GM12891 (cell line): ENCODE measurements at regions not wholly inside any gene's neighbourhood (a gene's known extent, or its start where the extent isn't known, plus 50 kb on each side); places are given as distances from the start of the nearest gene placed in this dataset.
"Not testable (repeated sequence)": the region's sequence is repeated elsewhere in the genome, so short reads cannot be mapped to it uniquely, and the experiment has no call there.

ENCODE experiments used
- DNase-seq: peaks from one replicate; pipeline ENCODE4 v3.0.0; 2011; ENCODE audit warnings: low spot score; ENCODE audit not compliant: insufficient read length
- FAIRE-seq: peaks from 2 replicates; lab custom pipeline; 2011; peaks lifted over from hg19 to GRCh38; lab: Jason Lieb, UNC
- PAX5 ChIP-seq: IDR thresholded peaks from 2 replicates; pipeline ENCODE4 v1.6.1; 2011; ENCODE audit warnings: low read length, moderate library complexity, mild to moderate bottlenecking; ENCODE audit not compliant: insufficient read depth, severe bottlenecking
- POLR2A ChIP-seq: IDR thresholded peaks from 2 replicates; pipeline ENCODE4 v1.6.1; 2011; ENCODE audit warnings: low read depth, low read length, control low read depth
- POLR2AphosphoS5 ChIP-seq: IDR thresholded peaks from 2 replicates; pipeline ENCODE4 v1.6.1; 2011; ENCODE audit warnings: low read depth, low read length, control low read depth
- POU2F2 ChIP-seq: IDR thresholded peaks from 2 replicates; pipeline ENCODE4 v1.6.1; 2011; ENCODE audit warnings: low read depth, mild to moderate bottlenecking, control low read depth, low read length, moderate library complexity
- SPI1 ChIP-seq: IDR thresholded peaks from 2 replicates; pipeline ENCODE4 v1.6.1; 2011; ENCODE audit warnings: low read depth, low read length, control low read depth
- TAF1 ChIP-seq: IDR thresholded peaks from 2 replicates; pipeline ENCODE4 v1.6.1; 2011; ENCODE audit warnings: low read depth, low read length, control low read depth

DNA sequence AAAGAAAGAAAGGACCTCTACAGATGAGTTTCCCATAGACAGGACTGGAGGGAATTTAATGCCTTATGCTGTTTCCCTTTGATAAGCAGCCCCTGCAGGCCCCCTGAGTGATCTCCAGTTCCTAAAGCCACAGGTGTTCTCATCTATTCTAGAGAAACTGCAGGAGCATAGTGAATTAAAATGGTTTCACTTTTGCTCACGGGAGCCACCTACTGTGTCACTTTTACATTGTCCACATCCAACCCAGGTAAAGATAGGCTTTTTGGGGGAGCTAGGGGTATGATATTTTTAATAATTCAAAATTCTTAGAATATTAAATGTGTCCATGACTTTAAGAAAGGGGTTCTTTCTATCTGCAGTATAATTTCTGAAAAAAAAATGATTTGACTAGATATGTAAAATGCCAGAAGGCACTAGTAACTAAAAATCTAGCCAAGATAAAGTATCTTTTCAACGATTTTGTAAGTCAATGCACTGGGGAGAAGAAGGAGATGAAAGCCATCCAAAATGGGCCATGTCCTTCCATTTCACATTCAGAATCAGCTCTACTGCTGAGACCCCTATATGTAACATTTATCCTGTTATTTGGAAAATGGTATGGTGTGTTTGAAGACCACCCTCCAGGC lies 267.3 kb upstream of the DUSP10 start:
- DNase-seq, result no peak
- FAIRE-seq, result peak; percentile 16

DNA sequence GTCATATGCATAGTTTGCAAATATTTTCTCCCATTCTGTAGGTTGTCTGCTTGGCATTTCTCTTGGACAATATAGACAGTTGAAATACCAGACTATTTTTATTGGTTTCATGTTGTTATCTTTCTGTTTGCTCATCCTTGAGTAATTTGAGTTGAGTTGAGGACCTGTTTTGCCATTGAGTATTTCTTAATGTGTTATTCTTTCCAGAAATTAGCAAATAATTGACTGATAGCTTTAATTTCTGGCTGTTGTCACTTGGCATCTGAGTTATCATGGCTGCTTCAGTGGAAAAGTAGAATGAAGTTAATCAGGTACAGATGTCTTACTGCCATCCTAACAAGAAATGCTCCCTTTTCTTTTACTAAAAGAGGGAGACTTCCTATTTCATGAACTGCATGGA lies 264.8 kb upstream of the DUSP10 start:
- FAIRE-seq, result no peak
- TF ChIP-seq SPI1 (no peak), POLR2A (no peak), POLR2AphosphoS5 (no peak), PAX5 (no peak), POU2F2 (no peak), TAF1 (no peak)
- DNase-seq, result no peak

More for the DNA sequence above, 267.3 kb upstream of the DUSP10 start:
- TF ChIP-seq TAF1 (no peak), POLR2AphosphoS5 (no peak), PAX5 (no peak), POU2F2 (no peak), POLR2A (no peak), SPI1 (no peak)

DNA sequence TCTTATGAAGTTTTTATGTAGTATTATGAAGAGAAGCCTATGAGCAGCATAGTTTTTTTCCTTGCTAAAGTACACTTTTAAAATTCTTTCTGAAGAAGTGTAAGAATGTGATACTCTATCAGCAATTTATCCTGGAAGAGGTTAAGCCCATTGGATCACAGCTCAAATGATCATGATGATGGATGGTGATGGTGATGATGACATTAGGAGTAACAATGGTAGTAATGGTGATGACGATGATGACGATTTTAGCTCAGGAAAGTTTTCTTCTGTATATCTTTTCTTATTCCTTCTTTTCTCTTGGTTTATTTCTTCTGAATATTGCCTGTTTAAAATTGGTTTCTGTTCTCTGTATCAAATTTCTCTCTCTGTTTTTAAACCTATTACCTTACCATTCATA lies 262.9 kb upstream of the DUSP10 start:
- TF ChIP-seq SPI1 (no peak), POLR2AphosphoS5 (no peak), TAF1 (no peak), POU2F2 (no peak), POLR2A (no peak), PAX5 (no peak)
- FAIRE-seq, result peak; percentile 43
- no peak for DNase-seq

DNA sequence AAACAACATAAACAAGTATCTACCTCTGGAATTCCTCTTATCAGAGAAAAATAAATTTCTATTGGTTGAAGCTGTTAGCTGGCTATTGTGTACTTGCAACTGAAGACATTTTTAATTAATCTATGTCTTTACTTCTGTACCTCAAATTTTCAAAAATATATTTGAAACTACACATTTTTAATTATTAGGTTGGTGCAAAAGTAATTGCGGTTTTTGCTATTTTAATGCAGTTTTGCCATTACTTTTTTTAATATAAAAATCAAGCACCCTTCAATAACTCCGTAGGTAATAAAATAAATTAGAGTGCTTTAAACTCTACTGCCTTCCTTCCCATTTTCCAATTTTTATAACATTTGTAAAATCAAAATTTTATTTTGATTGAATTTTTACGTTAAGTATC lies 262.1 kb upstream of the DUSP10 start:
- FAIRE-seq (no peak), DNase-seq (no peak)
- TF ChIP-seq POU2F2 (no peak), TAF1 (no peak), POLR2A (no peak), SPI1 (no peak), POLR2AphosphoS5 (no peak), PAX5 (no peak)

DNA sequence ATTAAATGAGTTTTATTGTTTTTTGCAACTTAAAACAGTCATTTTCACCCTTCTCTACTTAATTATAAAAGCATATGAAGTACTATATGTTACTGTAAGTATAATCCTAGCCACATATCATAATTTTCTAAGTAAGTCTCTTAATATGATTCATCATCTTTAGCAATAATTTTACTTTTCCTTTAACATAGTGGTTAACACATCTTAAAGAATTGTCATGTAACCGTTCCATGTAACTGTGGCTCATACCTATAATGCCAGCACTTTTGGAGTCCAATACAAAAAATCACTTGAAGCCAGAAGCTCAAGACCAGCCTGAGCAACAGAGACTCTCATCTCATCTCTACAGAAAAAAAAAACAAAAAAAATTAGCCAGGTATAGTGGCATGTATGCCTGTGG lies 260.6 kb upstream of the DUSP10 start:
- no peak for TF ChIP-seq SPI1
- no peak for TF ChIP-seq TAF1
- no peak for TF ChIP-seq POLR2A
- no peak for TF ChIP-seq POU2F2
- no peak for TF ChIP-seq POLR2AphosphoS5
- TF ChIP-seq PAX5, result no peak
- DNase-seq, result no peak
- no peak for FAIRE-seq

DNA sequence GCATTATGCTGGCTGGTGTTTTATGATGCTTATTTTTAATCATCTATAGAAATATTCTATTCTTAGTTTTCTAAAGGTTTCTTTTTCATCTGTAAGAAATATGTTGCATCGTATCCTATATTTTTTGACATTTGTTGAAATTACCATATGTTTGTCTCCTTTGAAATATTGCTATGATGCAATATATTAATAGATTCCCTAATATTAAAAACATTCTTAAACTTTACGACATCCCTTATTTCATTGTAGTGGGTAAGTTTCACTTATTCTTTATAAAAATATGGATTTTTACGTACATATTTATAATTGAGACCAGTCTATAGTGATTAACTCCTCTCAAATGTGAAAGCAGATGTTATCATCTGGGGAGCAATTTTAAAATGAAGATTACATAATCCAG lies 258.2 kb upstream of the DUSP10 start:
- FAIRE-seq (no peak), DNase-seq (no peak)
- no peak for TF ChIP-seq SPI1
- TF ChIP-seq PAX5, result no peak
- TF ChIP-seq POU2F2, result no peak
- no peak for TF ChIP-seq TAF1
- TF ChIP-seq POLR2A, result no peak
- TF ChIP-seq POLR2AphosphoS5, result no peak

DNA sequence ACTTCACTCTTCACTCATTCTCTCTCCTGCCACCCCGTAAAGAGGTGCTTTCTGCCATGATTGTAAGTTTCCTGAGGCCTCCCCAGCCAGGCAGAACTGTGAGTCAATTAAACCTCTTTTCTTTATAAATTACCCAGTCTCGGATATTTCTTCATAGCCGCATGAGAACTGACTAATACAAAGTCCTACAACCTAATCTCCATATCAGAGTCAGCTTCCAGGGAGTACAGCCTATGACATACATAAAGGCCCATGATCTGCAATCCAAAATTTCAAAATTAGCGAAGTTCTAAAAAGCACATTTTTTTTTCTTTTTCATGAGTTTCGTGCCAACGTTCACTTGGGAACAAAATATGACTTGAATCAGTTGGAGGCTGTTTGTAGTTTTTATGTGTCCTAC lies 256.9 kb upstream of the DUSP10 start:
- DNase-seq, result no peak
- no peak for TF ChIP-seq SPI1
- no peak for TF ChIP-seq POLR2AphosphoS5
- no peak for TF ChIP-seq POLR2A
- TF ChIP-seq PAX5, result no peak
- TF ChIP-seq POU2F2, result no peak
- no peak for TF ChIP-seq TAF1
- FAIRE-seq, result no peak

DNA sequence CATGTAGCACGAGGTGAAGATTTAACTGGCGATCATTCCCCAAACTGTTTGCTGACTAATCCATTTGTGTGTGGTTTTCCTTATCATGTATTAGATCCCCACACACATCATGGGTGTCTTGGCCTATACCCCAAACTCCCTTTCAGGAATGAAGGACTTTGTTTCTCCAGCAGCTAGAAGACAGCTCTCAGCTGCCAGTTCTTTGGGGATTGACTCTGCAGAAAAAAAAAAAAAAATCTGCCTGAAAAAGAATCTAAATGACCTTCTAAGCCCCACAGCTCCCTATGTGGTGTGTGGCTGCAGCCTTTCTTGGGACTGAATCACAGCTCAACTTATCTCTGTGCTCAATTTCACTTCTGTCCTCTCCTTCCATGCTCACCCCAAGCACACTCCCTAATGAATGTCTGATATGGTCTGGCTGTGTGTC lies 256.3 kb upstream of the DUSP10 start:
- FAIRE-seq, result no peak

DNA sequence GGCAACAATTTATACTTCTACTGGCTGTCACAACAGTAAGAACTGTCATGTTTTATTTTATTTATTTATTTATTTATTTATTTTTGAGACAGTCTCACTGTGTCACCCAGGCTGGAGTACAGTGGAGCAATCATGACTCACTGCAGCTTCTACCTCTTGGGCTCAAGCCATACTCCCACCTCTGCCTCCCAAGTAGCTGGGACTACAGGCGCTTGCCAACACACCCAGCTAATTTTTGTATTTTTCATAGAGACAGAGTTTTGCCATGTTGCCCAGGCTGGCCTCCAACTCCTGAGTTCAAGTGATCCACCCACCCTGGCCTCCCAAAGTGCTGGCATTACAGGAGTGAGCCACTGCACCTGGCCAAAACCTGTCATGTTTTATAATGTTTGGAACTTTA lies 255.1 kb upstream of the DUSP10 start:
- DNase-seq, FAIRE-seq: not testable (repeated sequence)

More for the DNA sequence above, 256.3 kb upstream of the DUSP10 start:
- no peak for DNase-seq
- TF ChIP-seq POU2F2, result no peak
- TF ChIP-seq POLR2A, result no peak
- TF ChIP-seq SPI1, result no peak
- no peak for TF ChIP-seq POLR2AphosphoS5
- TF ChIP-seq PAX5, result no peak
- TF ChIP-seq TAF1, result no peak

DNA sequence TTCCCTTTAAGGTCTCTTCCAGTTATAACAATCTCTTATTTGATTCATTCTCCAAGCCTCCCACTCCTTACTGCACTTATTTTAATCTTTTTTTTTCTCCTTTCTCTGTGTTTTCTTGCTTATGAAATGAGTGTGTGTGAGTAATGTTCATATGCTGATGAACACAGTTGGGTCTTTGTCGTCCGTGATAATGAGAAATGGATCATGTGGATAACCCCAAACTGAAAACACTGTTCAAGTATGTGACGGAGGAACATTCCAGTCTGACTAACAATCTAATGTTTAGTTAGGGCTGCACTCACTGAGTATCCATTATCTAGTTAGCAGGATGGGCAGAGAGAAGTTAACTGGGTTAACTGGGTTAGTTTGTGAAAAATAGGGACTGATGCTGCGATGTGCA lies 253.1 kb upstream of the DUSP10 start:
- TF ChIP-seq POU2F2, result no peak
- no peak for TF ChIP-seq POLR2AphosphoS5
- TF ChIP-seq POLR2A, result no peak
- TF ChIP-seq PAX5, result no peak
- TF ChIP-seq SPI1, result no peak
- no peak for TF ChIP-seq TAF1
- peak; percentile 38 for FAIRE-seq
- no peak for DNase-seq

DNA sequence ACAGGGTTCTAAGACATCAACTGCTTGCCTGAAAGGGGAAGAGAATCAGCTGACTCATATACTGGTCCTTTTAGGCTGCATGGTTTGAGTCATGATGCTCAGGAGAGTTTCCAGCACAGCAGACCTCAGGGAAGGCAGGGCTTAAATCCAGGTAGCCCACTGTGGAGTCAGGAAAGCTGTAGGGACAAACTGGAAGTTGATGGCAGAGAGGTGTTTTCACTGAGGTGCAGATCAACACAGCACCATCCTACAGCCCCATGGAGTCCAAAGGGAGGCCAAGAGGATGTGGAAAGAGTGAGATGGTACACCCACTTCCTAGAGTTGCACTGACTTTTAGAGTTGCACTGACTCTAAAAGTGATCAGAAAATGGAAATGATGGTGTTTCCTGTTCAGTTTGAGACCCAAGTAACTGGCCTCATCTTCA lies 252.4 kb upstream of the DUSP10 start:
- TF ChIP-seq SPI1 (peak; percentile 88), POLR2A (no peak)
- FAIRE-seq, result no peak
- DNase-seq, result peak; percentile 13
